ENCODE measurements at regions not wholly inside any gene's neighbourhood (a gene's known extent, or its start where the extent isn't known, plus 50 kb on each side); places are given as distances from the start of the nearest gene placed in this dataset.
"Not testable (repeated sequence)": the region's sequence is repeated elsewhere in the genome, so short reads cannot be mapped to it uniquely, and the experiment has no call there.

GRCh38 chr1:43108080-43108479 is 64.0 kb downstream of the EBNA1BP2 start:
- no peak for DNase-seq (ENCODE audit: low spot score in 2 of 2)
- FAIRE-seq: no peak

DNA sequence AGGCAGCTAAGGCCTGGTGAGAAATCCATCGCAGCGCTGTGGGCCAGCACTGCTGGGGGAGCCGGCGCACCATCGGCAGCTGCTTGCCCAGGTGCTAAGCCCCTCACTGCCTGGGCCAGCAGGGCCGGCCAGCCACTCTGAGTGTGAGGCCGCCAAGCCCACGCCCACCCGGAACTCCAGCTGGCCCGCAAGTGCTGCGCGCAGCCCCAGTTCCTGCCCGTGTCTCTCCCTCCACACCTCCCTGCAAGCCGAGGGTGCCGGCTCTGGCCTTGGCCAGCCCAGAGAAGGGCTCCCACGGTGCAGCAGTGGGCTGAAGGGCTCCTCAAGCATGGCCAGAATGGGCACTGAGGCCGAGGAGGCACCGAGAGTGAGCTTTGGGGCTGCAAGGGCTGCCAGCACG is 64.4 kb downstream of the EBNA1BP2 start:
- no peak for FAIRE-seq
- no peak for DNase-seq (ENCODE audit: low spot score in 2 of 2)

- DNase-seq (ENCODE audit: low spot score in 2 of 2): no peak
- no peak for FAIRE-seq
These were observed 67.9 kb downstream of the EBNA1BP2 start for GRCh38 chr1:43104027-43104763.

GRCh38 chr1:43101061-43101460 is 71.0 kb downstream of the EBNA1BP2 start:
- DNase-seq (ENCODE audit: low spot score in 2 of 2): no peak
- no peak for FAIRE-seq

- DNase-seq (ENCODE audit: low spot score in 2 of 2): no peak
- no peak for FAIRE-seq
These were observed 73.9 kb downstream of the EBNA1BP2 start for GRCh38 chr1:43098200-43098599.

- not testable (repeated sequence) for DNase-seq (ENCODE audit: low spot score in 2 of 2); FAIRE-seq
These were observed 75.6 kb downstream of the EBNA1BP2 start for GRCh38 chr1:43096528-43096927.

GRCh38 chr1:43090812-43091211 is 81.3 kb downstream of the EBNA1BP2 start:
- DNase-seq (ENCODE audit: low spot score in 2 of 2); FAIRE-seq: not testable (repeated sequence)

GRCh38 chr1:43090157-43090556 is 81.9 kb downstream of the EBNA1BP2 start:
- DNase-seq (ENCODE audit: low spot score in 2 of 2); FAIRE-seq: not testable (repeated sequence)

DNA sequence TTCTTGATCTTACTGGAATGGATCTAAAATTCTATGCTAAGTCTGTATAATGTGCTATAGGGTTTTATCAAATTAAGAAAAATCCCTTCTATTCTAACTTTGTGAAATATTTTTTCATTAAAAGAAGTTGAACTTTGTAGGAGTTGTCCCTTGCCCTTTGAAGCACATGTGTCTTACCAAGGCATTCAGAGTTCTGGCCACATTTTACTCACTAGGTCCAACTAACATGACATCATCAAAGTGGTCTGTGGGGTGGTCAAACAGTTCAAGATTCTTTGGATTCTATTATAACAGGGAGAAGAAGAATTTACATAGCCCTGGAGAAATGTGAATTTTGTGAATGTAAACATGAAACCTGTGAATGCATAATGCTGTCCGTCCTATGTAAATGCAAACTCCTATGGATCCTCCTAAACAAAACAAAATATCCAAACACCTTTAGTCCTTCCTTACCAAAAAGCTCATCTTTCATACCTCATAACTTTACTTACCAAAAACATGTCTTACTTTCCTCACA is 88.7 kb downstream of the EBNA1BP2 start:
- DNase-seq (ENCODE audit: low spot score in 2 of 2): no peak
- FAIRE-seq: no peak

GRCh38 chr1:43082740-43083139 is 89.3 kb downstream of the EBNA1BP2 start:
- DNase-seq (ENCODE audit: low spot score in 2 of 2) (no peak), FAIRE-seq (no peak)

- FAIRE-seq: no peak
- no peak for DNase-seq (ENCODE audit: low spot score in 2 of 2)
These were observed 94.8 kb downstream of the EBNA1BP2 start for GRCh38 chr1:43077273-43077672.

- FAIRE-seq (no peak), DNase-seq (ENCODE audit: low spot score in 2 of 2) (no peak)
These were observed 97.4 kb downstream of the EBNA1BP2 start for GRCh38 chr1:43074709-43075108.

DNA sequence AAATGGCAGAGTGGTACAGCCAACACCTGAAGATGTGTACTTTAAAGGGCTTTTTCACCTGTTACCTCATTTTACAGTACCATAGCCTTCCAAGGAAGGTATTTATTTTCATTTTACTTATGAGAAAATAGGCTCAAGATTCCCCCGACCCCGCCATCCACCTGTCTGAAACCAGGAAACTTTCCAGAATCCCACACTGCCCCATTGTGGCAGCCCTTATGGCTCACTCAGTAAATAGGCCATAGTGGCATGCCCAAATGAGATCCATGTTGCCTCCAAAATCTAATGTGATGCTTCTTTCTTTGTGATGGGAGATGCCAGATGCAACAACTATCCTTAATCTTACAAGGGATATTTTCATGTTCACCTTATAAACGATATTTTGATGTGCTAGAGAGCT is 97.8 kb downstream of the EBNA1BP2 start:
- no peak for DNase-seq (ENCODE audit: low spot score in 2 of 2)
- no peak for FAIRE-seq

DNA sequence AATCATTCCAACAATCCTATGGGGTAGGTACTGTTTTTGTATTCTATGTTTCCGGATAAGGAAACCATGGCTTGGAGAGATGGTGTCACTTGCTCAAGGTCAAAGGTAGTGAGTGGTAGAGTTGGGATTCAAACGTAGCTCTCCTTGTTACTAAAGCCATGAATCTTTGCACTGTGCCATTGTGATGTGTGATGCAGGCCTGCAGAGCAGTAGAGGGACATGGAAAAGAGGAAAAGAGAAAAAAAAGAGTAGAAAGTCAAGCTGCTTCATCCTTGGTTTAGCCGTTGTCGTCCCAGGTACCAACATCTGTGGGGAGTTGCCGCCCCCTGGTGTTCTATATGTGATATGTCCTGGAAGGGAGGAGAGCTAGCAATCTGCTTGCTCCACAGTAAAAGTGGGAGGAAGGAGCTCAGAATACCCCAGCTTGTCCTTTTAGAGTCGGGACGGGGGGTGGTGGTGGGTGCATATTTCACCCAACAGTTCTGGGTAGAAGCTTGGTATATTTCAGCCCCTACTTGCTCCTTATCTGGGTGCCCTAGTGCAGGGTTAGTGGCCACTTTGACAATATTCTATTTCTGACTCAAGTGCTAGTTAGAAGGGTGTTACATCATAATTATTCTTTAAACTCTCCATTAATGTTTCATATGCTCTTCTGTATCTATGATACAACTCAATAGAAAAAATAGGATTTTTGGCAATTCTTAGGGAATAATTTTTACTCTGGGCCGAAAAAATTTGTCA is 98.4 kb downstream of the EBNA1BP2 start:
- DNase-seq (ENCODE audit: low spot score in 2 of 2) (peak; percentile 72 to 78), FAIRE-seq (peak; percentile 8)

DNA sequence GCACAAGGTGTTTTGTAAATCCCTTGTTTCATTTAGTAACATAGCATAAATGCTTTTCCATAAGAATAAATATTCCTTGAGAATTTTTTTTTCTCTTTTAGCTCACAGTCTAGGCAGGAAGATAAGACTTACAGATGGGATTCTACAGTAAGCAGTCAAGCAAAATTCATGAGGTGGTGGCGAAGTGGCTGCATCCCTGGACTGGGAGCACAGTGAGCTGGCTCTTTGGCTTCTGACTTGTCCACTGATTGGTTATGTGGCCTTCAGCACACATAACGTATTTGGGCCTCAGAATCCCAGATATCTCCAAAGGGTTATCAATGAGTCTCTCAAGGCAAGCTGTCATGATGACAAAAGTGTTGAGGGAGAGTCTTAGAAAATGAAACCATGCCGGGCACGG is 99.8 kb downstream of the EBNA1BP2 start:
- DNase-seq (ENCODE audit: low spot score in 2 of 2) (no peak), FAIRE-seq (no peak)

DNA sequence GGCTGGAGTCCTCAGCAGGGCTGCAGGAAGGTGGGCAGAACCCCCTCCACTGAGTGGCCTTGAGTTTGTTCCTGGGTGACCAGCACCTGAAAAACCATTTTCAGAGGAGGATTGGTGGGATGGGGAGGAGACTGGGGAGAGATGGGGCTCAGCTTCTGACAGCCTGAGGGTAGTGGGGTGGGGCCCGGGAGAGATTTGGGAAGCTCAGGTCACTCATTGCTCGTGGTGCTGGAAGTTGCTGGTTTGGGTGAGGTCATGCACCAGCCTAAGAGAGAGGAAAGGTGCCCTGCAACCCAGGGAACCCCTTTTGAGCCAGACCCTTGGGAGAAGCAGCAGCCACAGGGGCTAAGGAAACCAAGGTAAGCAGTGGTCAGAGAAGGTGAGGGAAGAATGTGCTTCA is 100.8 kb downstream of the EBNA1BP2 start:
- FAIRE-seq: no peak
- DNase-seq (ENCODE audit: low spot score in 2 of 2): no peak

- DNase-seq (ENCODE audit: low spot score in 2 of 2) (no peak), FAIRE-seq (no peak)
These were observed 102.5 kb downstream of the EBNA1BP2 start for GRCh38 chr1:43069461-43070050.

GRCh38 chr1:43068911-43069310 is 103.2 kb downstream of the EBNA1BP2 start:
- FAIRE-seq: no peak
- no peak for DNase-seq (ENCODE audit: low spot score in 2 of 2)

GRCh38 chr1:43067977-43068751 is 103.9 kb downstream of the EBNA1BP2 start:
- peak; percentile 64 to 76 for DNase-seq (ENCODE audit: low spot score in 2 of 2)
- no peak for FAIRE-seq

GRCh38 chr1:43067233-43067745 is 104.8 kb downstream of the EBNA1BP2 start:
- DNase-seq (ENCODE audit: low spot score in 2 of 2) (no peak), FAIRE-seq (no peak)

All from frontal cortex (tissue), 3 donors.